OCI-LY1 (cell line): ENCODE measurements at regions not wholly inside any gene's neighbourhood (a gene's known extent, or its start where the extent isn't known, plus 50 kb on each side); places are given as distances from the start of the nearest gene placed in this dataset.

Experiments used
- EZH2 ChIP-seq: fragments of 200-600 bp; sonication (generic), shearing (Covaris generic); IDR thresholded peaks from 2 replicates; pipeline ENCODE4 v1.8.0; 2017; ENCODE audit warnings: borderline replicate concordance, mixed run types, mild to moderate bottlenecking, antibody characterized with exemption, low read length, moderate library complexity, mixed read lengths
- TF ChIP-seq, protein P1 (sequence below): fragments of 200-600 bp; sonication (generic), shearing (Covaris generic); IDR thresholded peaks from 2 replicates; pipeline ENCODE4 v1.5.1; 2017; ENCODE audit warnings: mild to moderate bottlenecking, antibody characterized with exemption, low read length, moderate library complexity, mixed read lengths

DNA sequence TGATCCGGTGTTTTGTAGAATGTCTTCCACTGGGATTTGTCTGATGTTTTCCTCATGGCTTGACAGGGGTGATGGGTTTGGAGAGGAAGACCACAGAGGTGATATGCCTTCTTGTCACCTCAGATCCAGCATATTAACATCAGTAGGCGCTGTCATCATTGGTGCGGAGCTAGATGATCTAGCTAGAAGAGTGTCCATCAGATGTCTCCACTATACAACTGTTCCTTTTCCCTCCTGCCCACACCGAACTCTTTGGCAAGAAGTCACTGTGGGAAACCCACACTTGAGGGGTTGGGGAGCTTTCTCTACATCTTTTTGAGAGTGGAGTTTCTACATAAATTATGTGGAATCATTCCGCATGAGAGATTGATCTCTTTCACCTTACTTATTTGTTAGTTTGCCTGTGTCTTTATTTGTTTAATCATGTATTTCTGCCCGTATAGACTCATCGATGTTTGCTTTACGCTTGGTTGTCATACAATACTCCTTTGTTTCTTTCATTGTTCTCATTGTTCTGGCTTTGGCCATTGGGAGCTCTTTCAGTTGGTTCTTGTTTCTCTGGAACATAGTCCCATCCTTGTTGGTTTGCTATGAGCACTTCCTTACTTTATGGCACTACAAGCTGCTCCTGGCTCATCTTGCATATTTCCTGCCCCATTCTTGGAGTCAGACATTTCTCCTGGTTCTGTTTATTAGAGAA, 1420.3 kb downstream of the BRD1 start:
- no peak for TF ChIP-seq EZH2
- TF ChIP-seq, protein P1, sequence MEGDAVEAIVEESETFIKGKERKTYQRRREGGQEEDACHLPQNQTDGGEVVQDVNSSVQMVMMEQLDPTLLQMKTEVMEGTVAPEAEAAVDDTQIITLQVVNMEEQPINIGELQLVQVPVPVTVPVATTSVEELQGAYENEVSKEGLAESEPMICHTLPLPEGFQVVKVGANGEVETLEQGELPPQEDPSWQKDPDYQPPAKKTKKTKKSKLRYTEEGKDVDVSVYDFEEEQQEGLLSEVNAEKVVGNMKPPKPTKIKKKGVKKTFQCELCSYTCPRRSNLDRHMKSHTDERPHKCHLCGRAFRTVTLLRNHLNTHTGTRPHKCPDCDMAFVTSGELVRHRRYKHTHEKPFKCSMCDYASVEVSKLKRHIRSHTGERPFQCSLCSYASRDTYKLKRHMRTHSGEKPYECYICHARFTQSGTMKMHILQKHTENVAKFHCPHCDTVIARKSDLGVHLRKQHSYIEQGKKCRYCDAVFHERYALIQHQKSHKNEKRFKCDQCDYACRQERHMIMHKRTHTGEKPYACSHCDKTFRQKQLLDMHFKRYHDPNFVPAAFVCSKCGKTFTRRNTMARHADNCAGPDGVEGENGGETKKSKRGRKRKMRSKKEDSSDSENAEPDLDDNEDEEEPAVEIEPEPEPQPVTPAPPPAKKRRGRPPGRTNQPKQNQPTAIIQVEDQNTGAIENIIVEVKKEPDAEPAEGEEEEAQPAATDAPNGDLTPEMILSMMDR = no peak
